ENCODE measurements at regions not wholly inside any gene's neighbourhood (a gene's known extent, or its start where the extent isn't known, plus 50 kb on each side); places are given as distances from the start of the nearest gene placed in this dataset.

- Histone ChIP-seq H3K27me3 (ENCODE audit: insufficient read depth, low read length) (no peaks in the 10 kb centered on the region), H3K27ac (ENCODE audit: low read depth, low read length) (no peak overlapping the region), H3K9me3 (ENCODE audit: insufficient read depth, low read depth, low read length) (no peaks in the 10 kb centered on the region), H3K4me3 (ENCODE audit: low read length) (no peak overlapping the region), H3K4me1 (ENCODE audit: insufficient read depth, low read length) (peaks cover 10% of the 10 kb centered on the region), H3K36me3 (ENCODE audit: insufficient read depth, low read length) (no peaks in the 10 kb centered on the region), H3K9ac (ENCODE audit: low read depth, low read length) (no peak overlapping the region)
- WGBS = 88% methylated on average over 5 of the region's 5 CpGs
Observed at GRCh38 chr3:22318325-22318724, 567.3 kb upstream of the ZNF385D start.

- peaks cover 10% of the 10 kb centered on the region for H3K4me1 ChIP-seq (ENCODE audit: insufficient read depth, low read length)
- H3K27ac ChIP-seq (ENCODE audit: low read depth, low read length) = no peak overlapping the region
- no peaks in the 10 kb centered on the region for H3K9me3 ChIP-seq (ENCODE audit: insufficient read depth, low read depth, low read length)
Observed at GRCh38 chr3:22319446-22319845, 568.4 kb upstream of the ZNF385D start.

GRCh38 chr3:22322861-22323260 lies 571.9 kb upstream of the ZNF385D start:
- WGBS = 52% methylated on average over 4 of the region's 4 CpGs
- Histone ChIP-seq H3K4me1 (ENCODE audit: insufficient read depth, low read length) (peaks cover 10% of the 10 kb centered on the region), H3K9ac (ENCODE audit: low read depth, low read length) (no peak overlapping the region), H3K27me3 (ENCODE audit: insufficient read depth, low read length) (no peaks in the 10 kb centered on the region), H3K36me3 (ENCODE audit: insufficient read depth, low read length) (no peaks in the 10 kb centered on the region), H3K4me3 (ENCODE audit: low read length) (no peak overlapping the region), H3K9me3 (ENCODE audit: insufficient read depth, low read depth, low read length) (no peaks in the 10 kb centered on the region), H3K27ac (ENCODE audit: low read depth, low read length) (peak overlapping the region; percentile 24; the same call in 1 of the 2 replicates)

More at GRCh38 chr3:22319446-22319845, 568.4 kb upstream of the ZNF385D start:
- Histone ChIP-seq H3K36me3 (ENCODE audit: insufficient read depth, low read length) (no peaks in the 10 kb centered on the region), H3K27me3 (ENCODE audit: insufficient read depth, low read length) (no peaks in the 10 kb centered on the region), H3K9ac (ENCODE audit: low read depth, low read length) (no peak overlapping the region), H3K4me3 (ENCODE audit: low read length) (no peak overlapping the region)
- 77% methylated on average over 1 of the region's 1 CpG for WGBS

- Histone ChIP-seq H3K9me3 (ENCODE audit: insufficient read depth, low read depth, low read length) (no peaks in the 10 kb centered on the region), H3K9ac (ENCODE audit: low read depth, low read length) (no peak overlapping the region)
- 84% methylated on average over 3 of the region's 3 CpGs for WGBS
Observed at GRCh38 chr3:22326305-22326704, 575.3 kb upstream of the ZNF385D start.

GRCh38 chr3:22334996-22335395 lies 584.0 kb upstream of the ZNF385D start:
- 100% methylated on average over 1 of the region's 1 CpG for WGBS
- Histone ChIP-seq H3K9ac (ENCODE audit: low read depth, low read length) (no peak overlapping the region), H3K9me3 (ENCODE audit: insufficient read depth, low read depth, low read length) (no peaks in the 10 kb centered on the region), H3K36me3 (ENCODE audit: insufficient read depth, low read length) (no peaks in the 10 kb centered on the region), H3K4me1 (ENCODE audit: insufficient read depth, low read length) (no peaks in the 10 kb centered on the region), H3K27me3 (ENCODE audit: insufficient read depth, low read length) (no peaks in the 10 kb centered on the region), H3K4me3 (ENCODE audit: low read length) (no peak overlapping the region), H3K27ac (ENCODE audit: low read depth, low read length) (no peak overlapping the region)

More at GRCh38 chr3:22326305-22326704, 575.3 kb upstream of the ZNF385D start:
- H3K4me3 ChIP-seq (ENCODE audit: low read length) = no peak overlapping the region
- H3K27ac ChIP-seq (ENCODE audit: low read depth, low read length) = no peak overlapping the region
- no peaks in the 10 kb centered on the region for H3K36me3 ChIP-seq (ENCODE audit: insufficient read depth, low read length)
- H3K27me3 ChIP-seq (ENCODE audit: insufficient read depth, low read length) = no peaks in the 10 kb centered on the region
- peaks cover 10% of the 10 kb centered on the region for H3K4me1 ChIP-seq (ENCODE audit: insufficient read depth, low read length)

- H3K9me3 ChIP-seq (ENCODE audit: insufficient read depth, low read depth, low read length) = no peaks in the 10 kb centered on the region
- H3K36me3 ChIP-seq (ENCODE audit: insufficient read depth, low read length) = no peaks in the 10 kb centered on the region
- no peaks in the 10 kb centered on the region for H3K4me1 ChIP-seq (ENCODE audit: insufficient read depth, low read length)
- no peak overlapping the region for H3K4me3 ChIP-seq (ENCODE audit: low read length)
- no peak overlapping the region for H3K9ac ChIP-seq (ENCODE audit: low read depth, low read length)
- no peak overlapping the region for H3K27ac ChIP-seq (ENCODE audit: low read depth, low read length)
- WGBS = 90% methylated on average over 2 of the region's 3 CpGs
- no peaks in the 10 kb centered on the region for H3K27me3 ChIP-seq (ENCODE audit: insufficient read depth, low read length)
Observed at GRCh38 chr3:22349215-22349851, 598.3 kb upstream of the ZNF385D start.

GRCh38 chr3:22351806-22352205 lies 600.8 kb upstream of the ZNF385D start:
- H3K4me3 ChIP-seq (ENCODE audit: low read length) = no peak overlapping the region
- no peaks in the 10 kb centered on the region for H3K27me3 ChIP-seq (ENCODE audit: insufficient read depth, low read length)
- H3K9me3 ChIP-seq (ENCODE audit: insufficient read depth, low read depth, low read length) = no peaks in the 10 kb centered on the region
- H3K9ac ChIP-seq (ENCODE audit: low read depth, low read length) = no peak overlapping the region
- H3K27ac ChIP-seq (ENCODE audit: low read depth, low read length) = no peak overlapping the region
- 86% methylated on average over 1 of the region's 3 CpGs for WGBS
- H3K4me1 ChIP-seq (ENCODE audit: insufficient read depth, low read length) = no peaks in the 10 kb centered on the region
- no peaks in the 10 kb centered on the region for H3K36me3 ChIP-seq (ENCODE audit: insufficient read depth, low read length)

GRCh38 chr3:22353126-22353525 lies 602.1 kb upstream of the ZNF385D start:
- no peaks in the 10 kb centered on the region for H3K36me3 ChIP-seq (ENCODE audit: insufficient read depth, low read length)
- 97% methylated on average over 1 of the region's 1 CpG for WGBS
- no peaks in the 10 kb centered on the region for H3K4me1 ChIP-seq (ENCODE audit: insufficient read depth, low read length)
- no peak overlapping the region for H3K4me3 ChIP-seq (ENCODE audit: low read length)
- no peak overlapping the region for H3K9ac ChIP-seq (ENCODE audit: low read depth, low read length)
- H3K27me3 ChIP-seq (ENCODE audit: insufficient read depth, low read length) = no peaks in the 10 kb centered on the region
- H3K9me3 ChIP-seq (ENCODE audit: insufficient read depth, low read depth, low read length) = no peaks in the 10 kb centered on the region
- no peak overlapping the region for H3K27ac ChIP-seq (ENCODE audit: low read depth, low read length)

- no peak overlapping the region for H3K4me3 ChIP-seq (ENCODE audit: low read length)
- H3K36me3 ChIP-seq (ENCODE audit: insufficient read depth, low read length) = no peaks in the 10 kb centered on the region
- H3K27me3 ChIP-seq (ENCODE audit: insufficient read depth, low read length) = no peaks in the 10 kb centered on the region
- no peak overlapping the region for H3K9ac ChIP-seq (ENCODE audit: low read depth, low read length)
- H3K4me1 ChIP-seq (ENCODE audit: insufficient read depth, low read length) = no peaks in the 10 kb centered on the region
- no peaks in the 10 kb centered on the region for H3K9me3 ChIP-seq (ENCODE audit: insufficient read depth, low read depth, low read length)
- H3K27ac ChIP-seq (ENCODE audit: low read depth, low read length) = no peak overlapping the region
- WGBS = 97% methylated on average over 1 of the region's 1 CpG
Observed at GRCh38 chr3:22358334-22358733, 607.3 kb upstream of the ZNF385D start.

- H3K27ac ChIP-seq (ENCODE audit: low read depth, low read length) = no peak overlapping the region
- H3K4me3 ChIP-seq (ENCODE audit: low read length) = no peak overlapping the region
- H3K9ac ChIP-seq (ENCODE audit: low read depth, low read length) = no peak overlapping the region
- H3K4me1 ChIP-seq (ENCODE audit: insufficient read depth, low read length) = no peaks in the 10 kb centered on the region
- WGBS = 92% methylated on average over 4 of the region's 6 CpGs
- H3K36me3 ChIP-seq (ENCODE audit: insufficient read depth, low read length) = no peaks in the 10 kb centered on the region
- H3K27me3 ChIP-seq (ENCODE audit: insufficient read depth, low read length) = no peaks in the 10 kb centered on the region
- H3K9me3 ChIP-seq (ENCODE audit: insufficient read depth, low read depth, low read length) = no peaks in the 10 kb centered on the region
Observed at GRCh38 chr3:22360164-22360563, 609.2 kb upstream of the ZNF385D start.

GRCh38 chr3:22360970-22361369 lies 610.0 kb upstream of the ZNF385D start:
- WGBS = 87% methylated on average over 1 of the region's 2 CpGs
- Histone ChIP-seq H3K4me3 (ENCODE audit: low read length) (no peak overlapping the region), H3K27ac (ENCODE audit: low read depth, low read length) (no peak overlapping the region), H3K27me3 (ENCODE audit: insufficient read depth, low read length) (no peaks in the 10 kb centered on the region), H3K4me1 (ENCODE audit: insufficient read depth, low read length) (no peaks in the 10 kb centered on the region), H3K9me3 (ENCODE audit: insufficient read depth, low read depth, low read length) (no peaks in the 10 kb centered on the region), H3K36me3 (ENCODE audit: insufficient read depth, low read length) (no peaks in the 10 kb centered on the region), H3K9ac (ENCODE audit: low read depth, low read length) (no peak overlapping the region)

- Histone ChIP-seq H3K4me3 (ENCODE audit: low read length) (no peak overlapping the region), H3K9me3 (ENCODE audit: insufficient read depth, low read depth, low read length) (no peaks in the 10 kb centered on the region), H3K4me1 (ENCODE audit: insufficient read depth, low read length) (no peaks in the 10 kb centered on the region), H3K27ac (ENCODE audit: low read depth, low read length) (no peak overlapping the region), H3K27me3 (ENCODE audit: insufficient read depth, low read length) (no peaks in the 10 kb centered on the region), H3K9ac (ENCODE audit: low read depth, low read length) (no peak overlapping the region), H3K36me3 (ENCODE audit: insufficient read depth, low read length) (no peaks in the 10 kb centered on the region)
- WGBS = 100% methylated on average over 1 of the region's 1 CpG
Observed at GRCh38 chr3:22361521-22361920, 610.5 kb upstream of the ZNF385D start.
